ENCODE measurements at regions not wholly inside any gene's neighbourhood (a gene's known extent, or its start where the extent isn't known, plus 50 kb on each side); places are given as distances from the start of the nearest gene placed in this dataset.
"Not testable (repeated sequence)": the region's sequence is repeated elsewhere in the genome, so short reads cannot be mapped to it uniquely, and the experiment has no call there.

DNA sequence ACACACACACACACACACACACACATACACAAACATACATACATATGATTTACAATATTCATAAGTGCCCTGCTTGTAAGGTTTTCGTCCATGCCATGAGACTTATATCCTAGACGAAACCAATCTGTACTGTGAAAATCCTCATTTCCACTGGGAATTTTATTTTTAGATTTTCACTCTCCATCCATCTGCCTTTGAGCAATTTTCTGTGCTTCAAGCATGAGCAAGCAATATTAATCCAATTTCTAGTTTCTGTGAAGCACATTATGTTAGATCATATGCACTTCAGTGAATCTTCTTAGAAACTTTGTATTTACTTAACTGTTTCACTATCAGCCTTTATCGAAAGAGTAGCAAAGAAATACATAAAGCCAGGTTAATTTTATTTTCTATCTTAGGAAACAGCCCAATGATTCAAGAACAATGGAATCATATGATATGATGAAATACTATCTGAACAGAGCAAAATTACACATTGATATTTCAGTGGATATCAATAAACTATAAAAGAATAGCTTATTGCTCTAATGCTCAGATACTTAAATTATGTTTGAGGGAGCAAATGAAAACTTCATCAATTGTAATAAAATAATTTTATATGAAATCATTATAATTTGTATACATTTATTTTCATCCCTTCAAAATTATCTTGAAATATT, 1100.7 kb upstream of the MIR17HG start:
- H3K4me1 ChIP-seq (ENCODE audit: control insufficient read depth in 5 of 5, insufficient read depth in 5 of 5, low read length in 5 of 5), result no peaks in the 10 kb centered on the region
- H3K9me3 ChIP-seq (ENCODE audit: control insufficient read depth in 5 of 5, low read length in 5 of 5), result peaks cover 0 to 4% (median 0%) of the 10 kb centered on the region in 5 donors
- no peak overlapping the region for H3K4me3 ChIP-seq (ENCODE audit: low read depth in 1 of 5, low read length in 5 of 5)
- H3K9ac ChIP-seq (ENCODE audit: low read length in 5 of 5), result no peak overlapping the region
- no peak overlapping the region for H3K27ac ChIP-seq (ENCODE audit: low read depth, low read length)
- H3K36me3 ChIP-seq (ENCODE audit: control insufficient read depth in 5 of 5, insufficient read depth in 5 of 5, low read length in 5 of 5), result no peaks in the 10 kb centered on the region
- H3K27me3 ChIP-seq (ENCODE audit: control insufficient read depth in 5 of 5, insufficient read depth in 4 of 5, low read length in 5 of 5), result no peaks in the 10 kb centered on the region

DNA sequence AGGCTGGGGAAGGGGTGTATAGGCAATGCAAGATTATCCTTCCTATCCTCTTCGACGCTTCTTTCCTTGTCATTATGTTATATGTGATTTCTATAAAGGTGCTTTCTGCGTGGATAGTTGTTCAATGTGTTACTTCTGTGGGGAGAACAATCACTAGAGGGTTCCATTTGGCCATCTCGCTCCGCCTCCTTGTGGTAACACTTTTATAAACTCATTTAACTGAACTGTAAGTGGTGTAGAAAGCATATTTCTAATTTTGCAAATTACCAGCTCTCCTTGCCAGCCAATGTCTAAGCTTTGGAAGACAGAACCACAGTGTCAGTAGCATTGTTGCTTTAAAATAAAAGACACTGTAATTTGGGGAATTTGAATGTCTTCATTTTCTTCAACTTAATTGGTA, 1093.7 kb upstream of the MIR17HG start:
- no peaks in the 10 kb centered on the region for H3K36me3 ChIP-seq (ENCODE audit: control insufficient read depth in 5 of 5, insufficient read depth in 5 of 5, low read length in 5 of 5)
- no peaks in the 10 kb centered on the region for H3K4me1 ChIP-seq (ENCODE audit: control insufficient read depth in 5 of 5, insufficient read depth in 5 of 5, low read length in 5 of 5)
- no peak overlapping the region for H3K9ac ChIP-seq (ENCODE audit: low read length in 5 of 5)
- H3K4me3 ChIP-seq (ENCODE audit: low read depth in 1 of 5, low read length in 5 of 5), result no peak overlapping the region
- H3K27me3 ChIP-seq (ENCODE audit: control insufficient read depth in 5 of 5, insufficient read depth in 4 of 5, low read length in 5 of 5), result no peaks in the 10 kb centered on the region
- H3K9me3 ChIP-seq (ENCODE audit: control insufficient read depth in 5 of 5, low read length in 5 of 5), result peaks cover 0 to 9% (median 8%) of the 10 kb centered on the region in 5 donors
- no peak overlapping the region for H3K27ac ChIP-seq (ENCODE audit: low read depth, low read length)

DNA sequence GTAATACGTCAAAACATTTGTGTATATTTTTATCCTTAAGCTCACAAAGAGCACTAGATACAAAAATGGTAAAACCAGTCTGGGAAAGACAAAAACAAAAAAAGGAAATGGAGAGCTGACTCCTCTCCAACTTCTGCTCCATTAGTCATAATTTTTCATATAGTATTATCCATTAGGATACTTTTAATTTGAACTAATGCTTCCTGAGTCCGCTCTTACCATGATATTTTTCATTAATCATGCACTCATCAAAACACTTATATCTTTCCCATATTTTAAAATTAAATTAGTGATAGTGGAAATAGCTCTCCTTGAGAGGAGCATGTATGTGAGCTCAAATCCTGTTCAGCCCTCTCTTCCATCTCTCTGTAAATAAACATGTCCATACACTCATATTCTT, 1093.0 kb upstream of the MIR17HG start:
- Histone ChIP-seq H3K4me3 (ENCODE audit: low read depth in 1 of 5, low read length in 5 of 5) (no peak overlapping the region), H3K4me1 (ENCODE audit: control insufficient read depth in 5 of 5, insufficient read depth in 5 of 5, low read length in 5 of 5) (no peaks in the 10 kb centered on the region), H3K9me3 (ENCODE audit: control insufficient read depth in 5 of 5, low read length in 5 of 5) (peaks cover 0 to 9% (median 8%) of the 10 kb centered on the region in 5 donors), H3K36me3 (ENCODE audit: control insufficient read depth in 5 of 5, insufficient read depth in 5 of 5, low read length in 5 of 5) (no peaks in the 10 kb centered on the region), H3K9ac (ENCODE audit: low read length in 5 of 5) (no peak overlapping the region), H3K27ac (ENCODE audit: low read depth, low read length) (no peak overlapping the region), H3K27me3 (ENCODE audit: control insufficient read depth in 5 of 5, insufficient read depth in 4 of 5, low read length in 5 of 5) (no peaks in the 10 kb centered on the region)

DNA sequence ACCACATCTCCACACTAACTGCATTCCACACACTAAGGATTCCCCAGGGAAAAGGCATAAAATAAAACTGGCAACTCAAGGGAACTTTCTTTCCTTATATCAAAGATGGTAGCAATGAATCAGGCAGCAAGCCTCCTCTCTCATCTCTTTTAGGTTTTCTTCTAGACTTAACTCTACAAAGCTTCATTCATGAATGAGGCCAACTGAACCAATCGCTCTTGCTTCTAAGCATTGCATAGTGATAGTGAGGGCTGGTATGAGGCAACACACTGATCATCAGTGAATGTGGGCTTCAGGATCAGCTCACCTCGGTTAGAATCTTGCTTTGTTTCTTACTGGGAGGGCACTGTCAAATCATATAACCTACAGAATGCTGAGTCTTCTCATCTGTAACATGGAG, 1090.7 kb upstream of the MIR17HG start:
- H3K36me3 ChIP-seq (ENCODE audit: control insufficient read depth in 5 of 5, insufficient read depth in 5 of 5, low read length in 5 of 5), result no peaks in the 10 kb centered on the region
- no peak overlapping the region for H3K4me3 ChIP-seq (ENCODE audit: low read depth in 1 of 5, low read length in 5 of 5)
- H3K27ac ChIP-seq (ENCODE audit: low read depth, low read length), result no peak overlapping the region
- H3K9me3 ChIP-seq (ENCODE audit: control insufficient read depth in 5 of 5, low read length in 5 of 5), result peaks cover 0 to 9% (median 4%) of the 10 kb centered on the region in 5 donors
- no peaks in the 10 kb centered on the region for H3K27me3 ChIP-seq (ENCODE audit: control insufficient read depth in 5 of 5, insufficient read depth in 4 of 5, low read length in 5 of 5)
- no peak overlapping the region for H3K9ac ChIP-seq (ENCODE audit: low read length in 5 of 5)
- no peaks in the 10 kb centered on the region for H3K4me1 ChIP-seq (ENCODE audit: control insufficient read depth in 5 of 5, insufficient read depth in 5 of 5, low read length in 5 of 5)

DNA sequence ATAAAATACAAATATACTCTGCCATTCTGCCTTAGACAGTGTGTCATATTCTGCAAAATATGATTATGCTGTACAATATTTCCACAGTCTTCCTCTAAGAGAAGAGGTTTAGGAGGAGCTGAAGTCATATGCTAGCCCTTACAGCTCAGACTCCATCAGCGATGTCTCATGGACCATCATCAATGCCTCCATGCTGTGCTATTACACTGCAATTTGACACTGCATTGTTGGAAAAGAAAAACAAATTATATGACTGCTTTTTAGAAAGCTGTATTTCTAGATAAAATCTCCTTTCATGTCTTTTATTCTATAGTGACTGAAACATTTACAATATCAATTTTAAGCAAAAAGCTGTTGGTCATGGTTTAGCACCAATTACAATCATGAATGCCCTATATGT, 1089.4 kb upstream of the MIR17HG start:
- Histone ChIP-seq H3K9me3 (ENCODE audit: control insufficient read depth in 5 of 5, low read length in 5 of 5) (peaks cover 0 to 5% (median 2%) of the 10 kb centered on the region in 5 donors), H3K36me3 (ENCODE audit: control insufficient read depth in 5 of 5, insufficient read depth in 5 of 5, low read length in 5 of 5) (no peaks in the 10 kb centered on the region), H3K4me1 (ENCODE audit: control insufficient read depth in 5 of 5, insufficient read depth in 5 of 5, low read length in 5 of 5) (no peaks in the 10 kb centered on the region), H3K4me3 (ENCODE audit: low read depth in 1 of 5, low read length in 5 of 5) (no peak overlapping the region), H3K9ac (ENCODE audit: low read length in 5 of 5) (no peak overlapping the region), H3K27me3 (ENCODE audit: control insufficient read depth in 5 of 5, insufficient read depth in 4 of 5, low read length in 5 of 5) (no peaks in the 10 kb centered on the region), H3K27ac (ENCODE audit: low read depth, low read length) (no peak overlapping the region)

DNA sequence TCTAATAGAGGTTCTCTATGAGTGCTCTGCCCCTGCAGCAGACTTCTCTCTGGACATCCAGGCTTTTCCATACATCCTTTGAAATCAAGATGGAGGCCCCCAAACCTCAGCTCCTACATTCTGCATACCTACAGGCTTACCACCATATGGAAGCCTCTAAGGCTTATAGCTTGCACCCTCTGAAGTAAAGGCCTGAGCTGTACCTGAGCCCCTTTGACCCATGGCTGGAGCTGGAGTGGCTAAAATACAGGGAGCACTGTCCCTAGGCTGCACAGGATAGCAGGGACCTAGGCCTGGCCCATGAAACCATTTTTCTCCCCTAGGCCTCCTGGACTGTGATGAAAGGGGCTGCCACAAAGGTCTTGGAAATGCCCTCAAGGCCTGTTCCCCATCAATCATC, 1086.1 kb upstream of the MIR17HG start:
- no peak overlapping the region for H3K27ac ChIP-seq (ENCODE audit: low read depth, low read length)
- H3K9ac ChIP-seq (ENCODE audit: low read length in 5 of 5), result no peak overlapping the region
- no peaks in the 10 kb centered on the region for H3K36me3 ChIP-seq (ENCODE audit: control insufficient read depth in 5 of 5, insufficient read depth in 5 of 5, low read length in 5 of 5)
- H3K9me3 ChIP-seq (ENCODE audit: control insufficient read depth in 5 of 5, low read length in 5 of 5), result peaks cover 0 to 2% (median 0%) of the 10 kb centered on the region in 5 donors
- no peak overlapping the region for H3K4me3 ChIP-seq (ENCODE audit: low read depth in 1 of 5, low read length in 5 of 5)
- H3K4me1 ChIP-seq (ENCODE audit: control insufficient read depth in 5 of 5, insufficient read depth in 5 of 5, low read length in 5 of 5), result no peaks in the 10 kb centered on the region
- no peaks in the 10 kb centered on the region for H3K27me3 ChIP-seq (ENCODE audit: control insufficient read depth in 5 of 5, insufficient read depth in 4 of 5, low read length in 5 of 5)

DNA sequence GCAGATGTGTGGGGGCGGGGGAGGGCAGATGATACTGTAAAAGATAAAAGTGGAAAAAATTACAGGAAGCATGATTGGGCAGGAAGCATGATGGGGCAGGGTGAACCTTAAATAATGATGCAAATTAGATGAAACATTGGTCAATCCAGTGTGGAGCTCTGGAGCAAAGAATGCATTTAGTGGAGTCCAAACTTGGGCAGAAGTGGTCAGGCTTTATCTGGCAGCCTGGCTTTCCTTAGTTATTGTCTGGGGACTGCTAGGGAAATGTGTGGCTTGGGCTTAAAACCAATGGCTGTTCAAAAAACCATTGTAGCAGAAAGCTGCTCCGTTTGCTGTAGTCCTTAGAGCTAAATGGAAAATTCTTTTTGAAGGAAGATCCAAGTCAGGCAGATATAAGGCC, 1077.3 kb upstream of the MIR17HG start:
- no peak overlapping the region for H3K9ac ChIP-seq (ENCODE audit: low read length in 5 of 5)
- H3K27me3 ChIP-seq (ENCODE audit: control insufficient read depth in 5 of 5, insufficient read depth in 4 of 5, low read length in 5 of 5), result no peaks in the 10 kb centered on the region
- no peak overlapping the region for H3K27ac ChIP-seq (ENCODE audit: low read depth, low read length)
- no peak overlapping the region for H3K4me3 ChIP-seq (ENCODE audit: low read depth in 1 of 5, low read length in 5 of 5)
- H3K9me3 ChIP-seq (ENCODE audit: control insufficient read depth in 5 of 5, low read length in 5 of 5), result no peaks in the 10 kb centered on the region
- no peaks in the 10 kb centered on the region for H3K36me3 ChIP-seq (ENCODE audit: control insufficient read depth in 5 of 5, insufficient read depth in 5 of 5, low read length in 5 of 5)
- no peaks in the 10 kb centered on the region for H3K4me1 ChIP-seq (ENCODE audit: control insufficient read depth in 5 of 5, insufficient read depth in 5 of 5, low read length in 5 of 5)

DNA sequence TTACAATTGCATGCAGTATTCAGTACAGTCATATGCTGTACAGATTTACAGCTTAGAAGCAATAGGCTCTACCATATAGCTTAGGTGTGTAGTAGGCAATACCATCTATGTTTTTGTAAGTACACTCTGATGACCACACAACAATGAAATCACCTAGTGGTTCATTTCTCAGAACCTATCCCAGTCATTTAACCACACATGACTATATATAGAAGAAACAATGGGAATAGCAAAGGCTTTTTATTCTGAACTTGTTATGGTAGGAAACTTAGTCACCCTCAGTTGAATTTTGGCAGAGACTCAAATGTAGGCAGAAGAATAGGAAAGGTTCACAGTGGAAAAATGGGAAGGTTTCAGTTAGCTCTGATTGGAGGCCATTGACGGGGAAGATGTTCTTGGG, 1075.1 kb upstream of the MIR17HG start:
- Histone ChIP-seq H3K36me3 (ENCODE audit: control insufficient read depth in 5 of 5, insufficient read depth in 5 of 5, low read length in 5 of 5) (no peaks in the 10 kb centered on the region), H3K27ac (ENCODE audit: low read depth, low read length) (no peak overlapping the region), H3K27me3 (ENCODE audit: control insufficient read depth in 5 of 5, insufficient read depth in 4 of 5, low read length in 5 of 5) (no peaks in the 10 kb centered on the region), H3K9ac (ENCODE audit: low read length in 5 of 5) (no peak overlapping the region), H3K9me3 (ENCODE audit: control insufficient read depth in 5 of 5, low read length in 5 of 5) (no peaks in the 10 kb centered on the region), H3K4me3 (ENCODE audit: low read depth in 1 of 5, low read length in 5 of 5) (no peak overlapping the region), H3K4me1 (ENCODE audit: control insufficient read depth in 5 of 5, insufficient read depth in 5 of 5, low read length in 5 of 5) (no peaks in the 10 kb centered on the region)

DNA sequence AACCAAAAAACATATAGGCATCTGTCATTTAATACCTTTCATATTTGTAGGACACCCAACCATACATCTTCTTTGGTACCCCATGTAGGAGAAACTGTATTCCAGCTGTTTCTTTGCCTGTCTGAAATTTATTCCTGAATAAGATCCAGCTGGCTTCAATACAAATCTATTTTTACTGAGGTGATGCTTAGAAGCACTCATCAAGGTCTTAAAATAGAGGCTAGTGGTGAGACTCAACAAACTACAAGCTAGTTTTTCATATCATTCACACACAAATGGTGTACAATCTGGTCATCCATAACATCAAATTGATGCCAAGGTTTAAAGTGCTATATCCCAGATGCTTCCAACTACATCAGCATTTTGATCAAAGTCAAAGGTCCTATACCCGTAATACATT, 1071.3 kb upstream of the MIR17HG start:
- Histone ChIP-seq H3K9me3 (ENCODE audit: control insufficient read depth in 5 of 5, low read length in 5 of 5) (no peaks in the 10 kb centered on the region), H3K4me1 (ENCODE audit: control insufficient read depth in 5 of 5, insufficient read depth in 5 of 5, low read length in 5 of 5) (no peaks in the 10 kb centered on the region), H3K27me3 (ENCODE audit: control insufficient read depth in 5 of 5, insufficient read depth in 4 of 5, low read length in 5 of 5) (no peaks in the 10 kb centered on the region), H3K36me3 (ENCODE audit: control insufficient read depth in 5 of 5, insufficient read depth in 5 of 5, low read length in 5 of 5) (no peaks in the 10 kb centered on the region), H3K4me3 (ENCODE audit: low read depth in 1 of 5, low read length in 5 of 5) (no peak overlapping the region), H3K27ac (ENCODE audit: low read depth, low read length) (no peak overlapping the region), H3K9ac (ENCODE audit: low read length in 5 of 5) (no peak overlapping the region)

DNA sequence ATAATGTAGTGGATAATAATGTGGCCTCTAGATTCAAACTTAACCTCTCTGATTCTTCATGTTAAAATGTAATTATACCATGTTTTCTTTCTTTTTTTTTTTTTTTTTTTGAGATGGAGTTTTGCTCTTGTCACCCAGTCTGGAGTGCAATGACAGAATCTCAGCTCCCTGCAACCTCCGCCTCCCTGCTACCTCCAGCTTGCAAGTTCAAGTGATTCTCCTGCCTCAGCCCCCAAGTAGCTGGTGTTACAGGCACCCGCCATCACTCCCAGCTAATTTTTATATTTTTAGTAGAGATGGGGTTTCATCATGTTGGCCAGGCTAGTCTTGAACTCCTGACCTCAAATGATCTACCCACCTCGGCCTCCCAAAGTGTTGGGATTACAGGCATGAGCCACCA, 1069.3 kb upstream of the MIR17HG start:
- H3K4me3 ChIP-seq (ENCODE audit: low read depth in 1 of 5, low read length in 5 of 5); H3K9ac ChIP-seq (ENCODE audit: low read length in 5 of 5): not testable (repeated sequence)

DNA sequence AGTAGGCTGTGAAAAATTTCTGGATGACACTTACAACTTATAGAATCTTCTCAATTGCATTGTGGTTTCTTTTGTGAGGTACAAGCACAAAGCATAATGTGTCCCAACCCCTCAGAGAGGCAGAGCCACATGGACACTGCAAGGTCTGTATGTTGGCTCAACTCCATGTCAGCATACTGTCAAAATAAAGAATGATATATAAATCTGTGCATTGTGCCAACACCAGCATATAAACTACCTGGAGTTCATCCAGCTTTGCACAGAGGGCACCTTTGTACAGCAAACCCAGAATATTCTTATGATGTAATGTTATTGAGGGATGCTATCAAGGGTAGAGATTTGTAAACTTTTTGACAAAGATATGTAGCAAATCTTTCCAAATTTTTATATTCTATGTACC, 1065.8 kb upstream of the MIR17HG start:
- H3K9me3 ChIP-seq (ENCODE audit: control insufficient read depth in 5 of 5, low read length in 5 of 5), result no peaks in the 10 kb centered on the region
- no peaks in the 10 kb centered on the region for H3K36me3 ChIP-seq (ENCODE audit: control insufficient read depth in 5 of 5, insufficient read depth in 5 of 5, low read length in 5 of 5)
- no peaks in the 10 kb centered on the region for H3K4me1 ChIP-seq (ENCODE audit: control insufficient read depth in 5 of 5, insufficient read depth in 5 of 5, low read length in 5 of 5)
- no peak overlapping the region for H3K9ac ChIP-seq (ENCODE audit: low read length in 5 of 5)
- no peaks in the 10 kb centered on the region for H3K27me3 ChIP-seq (ENCODE audit: control insufficient read depth in 5 of 5, insufficient read depth in 4 of 5, low read length in 5 of 5)
- H3K4me3 ChIP-seq (ENCODE audit: low read depth in 1 of 5, low read length in 5 of 5), result no peak overlapping the region
- H3K27ac ChIP-seq (ENCODE audit: low read depth, low read length), result no peak overlapping the region

More for the DNA sequence above, 1069.3 kb upstream of the MIR17HG start:
- H3K36me3 ChIP-seq (ENCODE audit: control insufficient read depth in 5 of 5, insufficient read depth in 5 of 5, low read length in 5 of 5); H3K27me3 ChIP-seq (ENCODE audit: control insufficient read depth in 5 of 5, insufficient read depth in 4 of 5, low read length in 5 of 5); H3K27ac ChIP-seq (ENCODE audit: low read depth, low read length); H3K9me3 ChIP-seq (ENCODE audit: control insufficient read depth in 5 of 5, low read length in 5 of 5); H3K4me1 ChIP-seq (ENCODE audit: control insufficient read depth in 5 of 5, insufficient read depth in 5 of 5, low read length in 5 of 5): not testable (repeated sequence)

Data from subcutaneous abdominal adipose tissue (tissue), 5 donors.